HepG2 (cell line): ENCODE measurements at regions not wholly inside any gene's neighbourhood (a gene's known extent, or its start where the extent isn't known, plus 50 kb on each side); places are given as distances from the start of the nearest gene placed in this dataset.

Experiments used
- ATAC-seq: fragments of 200-7000 bp; cut with Tn5 transposase; 3 replicates; pipeline ENCODE4 v1.9.1; 2020; ENCODE audit warnings: mild to moderate bottlenecking, moderate library complexity
- BruUV-seq: library from RNA; stranded (reverse); fragments of 400-500 nt; replicated peaks from 2 replicates; lab custom pipeline; 2021; lab: Mats Ljungman, UMichigan
- CTCF ChIA-PET: fragments of 300-600 bp; formaldehyde crosslinking; extraction: SDS; loops from one replicate; lab custom pipeline; 2021; ENCODE audit warnings: low total read pairs, inconsistent platforms, low intra/inter-chr PET ratio; lab: Yijun Ruan, JAX
- POLR2A ChIA-PET: fragments of 350-600 bp; sonication (Branson Sonifier 250); formaldehyde crosslinking; loops from one replicate; lab custom pipeline; 2020; ENCODE audit warnings: antibody characterized with exemption, inconsistent platforms; lab: Yijun Ruan, JAX
- DNase-seq: peaks from one replicate; pipeline ENCODE4 v3.0.0-alpha.2; 2015; ENCODE audit warnings: low spot score
- FAIRE-seq: peaks from 3 replicates; lab custom pipeline; 2011; peaks lifted over from hg19 to GRCh38; lab: Jason Lieb, UNC
- H2AFZ ChIP-seq: one replicate; pipeline ENCODE4 v1.6.1; 2011; ENCODE audit warnings: low read length, inconsistent platforms
- H3K27ac ChIP-seq: fragments of 300-600 bp; 3 replicates; pipeline ENCODE4 v1.8.0; 2011; ENCODE audit warnings: mixed run types, mild to moderate bottlenecking, mixed read lengths, low read length, inconsistent platforms; ENCODE audit not compliant: insufficient read depth; ENCODE audit errors: extremely low read length
- H3K27me3 ChIP-seq, 2 experiments: fragments of 200-600 bp in 1 of 2; 2 replicates in 1 of 2; 3 replicates in 1 of 2; pipeline versions ENCODE4 v1.6.0 to v1.8.0; 2011; ENCODE audit warnings: low read length in 2 of 2, mild to moderate bottlenecking in 2 of 2, moderate library complexity in 2 of 2, inconsistent platforms in 1 of 2; ENCODE audit not compliant: insufficient read depth in 2 of 2, control insufficient read depth in 1 of 2
- H3K36me3 ChIP-seq, 2 experiments: fragments of 200-600 bp in 1 of 2; replicated peaks in 1 of 2; 2 replicates in 1 of 2; 3 replicates in 1 of 2; pipeline versions ENCODE4 v1.5.1 to v1.8.0; 2011; ENCODE audit warnings: low read length in 2 of 2, inconsistent platforms in 1 of 2; ENCODE audit not compliant: insufficient read depth in 2 of 2, control insufficient read depth in 1 of 2
- H3K4me1 ChIP-seq: 2 replicates; pipeline ENCODE4 v1.5.1; 2012; ENCODE audit warnings: low read length, inconsistent platforms; ENCODE audit not compliant: insufficient read depth
- H3K4me2 ChIP-seq: 2 replicates; pipeline ENCODE4 v1.6.0; 2011; ENCODE audit warnings: low read depth, low read length, inconsistent platforms
- H3K4me3 ChIP-seq, 3 experiments: fragments of 200-600 bp in 1 of 3; sonication (generic), shearing (Covaris generic) in 1 of 3; replicated peaks in 1 of 3; 2 replicates each; pipeline ENCODE4 v1.5.1; 2011 to 2016; ENCODE audit warnings: low read length in 3 of 3, inconsistent platforms in 2 of 3, low read depth in 2 of 3, mild to moderate bottlenecking in 2 of 3, control low read depth in 1 of 3, mixed read lengths in 1 of 3; ENCODE audit not compliant: insufficient read depth in 1 of 3
- H3K79me2 ChIP-seq: one replicate; pipeline ENCODE4 v1.6.1; 2011; ENCODE audit warnings: low read length, inconsistent platforms; ENCODE audit not compliant: insufficient read depth
- H3K9ac ChIP-seq: 2 replicates; pipeline ENCODE4 v1.6.0; 2011; ENCODE audit warnings: mild to moderate bottlenecking, low read depth, low read length, inconsistent platforms; ENCODE audit not compliant: insufficient read depth
- H3K9me3 ChIP-seq: 2 replicates; pipeline ENCODE4 v1.5.1; 2012; ENCODE audit warnings: mild to moderate bottlenecking, low read length
- H4K20me1 ChIP-seq: 2 replicates; pipeline ENCODE4 v1.6.0; 2011; ENCODE audit warnings: inconsistent platforms, mild to moderate bottlenecking, low read length, moderate library complexity; ENCODE audit not compliant: insufficient read depth
- EEA1 ChIP-seq: sonication (generic); formaldehyde crosslinking; IDR thresholded peaks from 2 replicates; pipeline ENCODE4 v1.5.1; 2020; ENCODE audit warnings: mild to moderate bottlenecking, missing genetic modification reagents, borderline replicate concordance
- JUND ChIP-seq: sonication (generic); formaldehyde crosslinking; IDR thresholded peaks from 2 replicates; pipeline ENCODE4 v1.8.0; 2022; ENCODE audit warnings: mild to moderate bottlenecking, missing genetic modification reagents
- MTF2 ChIP-seq: sonication (generic); formaldehyde crosslinking; IDR thresholded peaks from 2 replicates; pipeline ENCODE4 v1.5.0; 2020; ENCODE audit warnings: missing genetic modification reagents, borderline replicate concordance
- SALL1 ChIP-seq: sonication (generic); formaldehyde crosslinking; IDR thresholded peaks from 2 replicates; pipeline ENCODE4 v1.8.0; 2022; ENCODE audit warnings: mild to moderate bottlenecking, missing genetic modification reagents
- TOE1 ChIP-seq: sonication (generic); formaldehyde crosslinking; IDR thresholded peaks from 2 replicates; pipeline ENCODE4 v1.4.0; 2020; ENCODE audit warnings: mild to moderate bottlenecking, missing genetic modification reagents
- YEATS2 ChIP-seq: sonication (generic); formaldehyde crosslinking; IDR thresholded peaks from 2 replicates; pipeline ENCODE4 v1.4.0; 2020; ENCODE audit warnings: missing genetic modification reagents, borderline replicate concordance
- YY1 ChIP-seq: IDR thresholded peaks from 2 replicates; pipeline ENCODE4 v1.6.1; 2011; ENCODE audit warnings: low read length, low read depth, moderate library complexity, mild to moderate bottlenecking; ENCODE audit not compliant: insufficient read depth, insufficient replicate concordance
- ZFY ChIP-seq: sonication (generic); formaldehyde crosslinking; IDR thresholded peaks from 2 replicates; pipeline ENCODE4 v1.4.0; 2020; ENCODE audit warnings: missing genetic modification reagents
- ZMYM4 ChIP-seq: sonication (generic); formaldehyde crosslinking; IDR thresholded peaks from 2 replicates; pipeline ENCODE4 v1.8.1; 2023; ENCODE audit warnings: mild to moderate bottlenecking, missing genetic modification reagents
- ZNF121 ChIP-seq: sonication (generic); formaldehyde crosslinking; IDR thresholded peaks from 2 replicates; pipeline ENCODE4 v1.5.0; 2020; ENCODE audit warnings: mild to moderate bottlenecking, missing genetic modification reagents
- ZNF124 ChIP-seq: sonication (generic); formaldehyde crosslinking; IDR thresholded peaks from 2 replicates; pipeline ENCODE4 v1.4.0; 2020; ENCODE audit warnings: missing genetic modification reagents
- ZNF251 ChIP-seq: sonication (generic); formaldehyde crosslinking; IDR thresholded peaks from 2 replicates; pipeline ENCODE4 v1.9.0; 2021; ENCODE audit warnings: mild to moderate bottlenecking, missing genetic modification reagents
- ZNF264 ChIP-seq: sonication (generic); formaldehyde crosslinking; IDR thresholded peaks from 2 replicates; pipeline ENCODE4 v1.4.0; 2020; ENCODE audit warnings: missing genetic modification reagents
- ZNF605 ChIP-seq: sonication (generic); formaldehyde crosslinking; IDR thresholded peaks from 2 replicates; pipeline ENCODE4 v1.8.0; 2022; ENCODE audit warnings: mild to moderate bottlenecking, missing genetic modification reagents
- ZNF816 ChIP-seq: sonication (generic); formaldehyde crosslinking; IDR thresholded peaks from 2 replicates; pipeline ENCODE4 v1.8.0; 2022; ENCODE audit warnings: missing genetic modification reagents, mild to moderate bottlenecking, borderline replicate concordance
- ZNF879 ChIP-seq: sonication (generic); formaldehyde crosslinking; IDR thresholded peaks from 2 replicates; pipeline ENCODE4 v1.8.1; 2023; ENCODE audit warnings: missing genetic modification reagents
- WGBS: methylation state at CpG from one replicate; pipeline ENCODE4 v1.1.6; 2017; ENCODE audit warnings: low lambda C conversion rate; 5-methylcytosine and 5-hydroxymethylcytosine counted together
- in situ Hi-C: cut with HindIII; loops from 2 replicates; pipeline ENCODE4 v1.10.0; 2017; ENCODE audit warnings: low pct_unique_long_range_greater_than_20kb; ENCODE audit not compliant: extremely low pct_ligation_motif_present
- intact Hi-C: fragments of 100-400 bp; cut with micrococcal nuclease; formaldehyde crosslinking; loops from one replicate; pipeline ENCODE4 v1.10.0; 2022; ENCODE audit not compliant: unreplicated experiment
- TF ChIP-seq, protein P1 (sequence below): sonication (generic); formaldehyde crosslinking; IDR thresholded peaks from 2 replicates; pipeline ENCODE4 v1.4.0; 2020; ENCODE audit warnings: missing genetic modification reagents
- TF ChIP-seq, protein P2 (sequence below): sonication (generic); formaldehyde crosslinking; IDR thresholded peaks from 2 replicates; pipeline ENCODE4 v1.4.0; 2020; ENCODE audit warnings: missing genetic modification reagents, borderline replicate concordance
- TF ChIP-seq, protein P3 (sequence below): IDR thresholded peaks from 2 replicates; pipeline ENCODE4 v1.6.1; 2018; ENCODE audit warnings: missing genetic modification reagents, mild to moderate bottlenecking, missing compliant biosample characterization

DNA sequence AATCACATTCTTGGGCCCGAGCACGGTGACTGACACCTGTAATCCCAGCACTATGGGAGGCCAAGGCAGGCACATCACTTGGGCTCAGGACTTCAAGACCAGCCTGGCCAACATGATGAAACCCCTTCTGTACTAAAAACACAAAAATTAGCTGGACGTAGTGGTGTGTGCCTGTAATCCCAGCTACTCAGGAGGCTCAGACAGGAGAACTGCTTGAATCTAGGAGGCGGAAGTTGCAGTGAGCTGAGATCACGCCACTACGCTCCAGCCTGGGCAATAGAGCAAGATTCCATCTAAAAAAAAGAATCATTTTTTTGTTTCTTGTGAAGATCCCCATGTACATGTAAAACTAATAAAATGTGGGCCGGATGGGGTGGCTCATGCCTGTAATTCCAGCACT is 53.1 kb upstream of the ATF7IP2 start (continued):
- no peak for TF ChIP-seq ZNF264
- TF ChIP-seq ZFY (CRISPR knock-in tag), result 0 out of 2 replicates have a peak, but pooled peaks have one; percentile 23
- peak; percentile 58; the same call in 1 of the 2 replicates for TF ChIP-seq ZNF121 (CRISPR knock-in tag)
- 0 out of 2 replicates have a peak, but pooled peaks have one; percentile 14 for TF ChIP-seq EEA1 (CRISPR knock-in tag)
- TF ChIP-seq, protein P1, sequence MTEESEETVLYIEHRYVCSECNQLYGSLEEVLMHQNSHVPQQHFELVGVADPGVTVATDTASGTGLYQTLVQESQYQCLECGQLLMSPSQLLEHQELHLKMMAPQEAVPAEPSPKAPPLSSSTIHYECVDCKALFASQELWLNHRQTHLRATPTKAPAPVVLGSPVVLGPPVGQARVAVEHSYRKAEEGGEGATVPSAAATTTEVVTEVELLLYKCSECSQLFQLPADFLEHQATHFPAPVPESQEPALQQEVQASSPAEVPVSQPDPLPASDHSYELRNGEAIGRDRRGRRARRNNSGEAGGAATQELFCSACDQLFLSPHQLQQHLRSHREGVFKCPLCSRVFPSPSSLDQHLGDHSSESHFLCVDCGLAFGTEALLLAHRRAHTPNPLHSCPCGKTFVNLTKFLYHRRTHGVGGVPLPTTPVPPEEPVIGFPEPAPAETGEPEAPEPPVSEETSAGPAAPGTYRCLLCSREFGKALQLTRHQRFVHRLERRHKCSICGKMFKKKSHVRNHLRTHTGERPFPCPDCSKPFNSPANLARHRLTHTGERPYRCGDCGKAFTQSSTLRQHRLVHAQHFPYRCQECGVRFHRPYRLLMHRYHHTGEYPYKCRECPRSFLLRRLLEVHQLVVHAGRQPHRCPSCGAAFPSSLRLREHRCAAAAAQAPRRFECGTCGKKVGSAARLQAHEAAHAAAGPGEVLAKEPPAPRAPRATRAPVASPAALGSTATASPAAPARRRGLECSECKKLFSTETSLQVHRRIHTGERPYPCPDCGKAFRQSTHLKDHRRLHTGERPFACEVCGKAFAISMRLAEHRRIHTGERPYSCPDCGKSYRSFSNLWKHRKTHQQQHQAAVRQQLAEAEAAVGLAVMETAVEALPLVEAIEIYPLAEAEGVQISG, result no peak
- peak; percentile 37; the same call in 1 of the 2 replicates for TF ChIP-seq ZNF605
- TF ChIP-seq ZNF879 (CRISPR knock-in tag), result no peak
- peak; percentile 9; the same call in 1 of the 2 replicates for TF ChIP-seq ZMYM4 (CRISPR knock-in tag)
- TF ChIP-seq ZNF251 (CRISPR knock-in tag), result 0 out of 2 replicates have a peak, but pooled peaks have one; percentile 56

DNA sequence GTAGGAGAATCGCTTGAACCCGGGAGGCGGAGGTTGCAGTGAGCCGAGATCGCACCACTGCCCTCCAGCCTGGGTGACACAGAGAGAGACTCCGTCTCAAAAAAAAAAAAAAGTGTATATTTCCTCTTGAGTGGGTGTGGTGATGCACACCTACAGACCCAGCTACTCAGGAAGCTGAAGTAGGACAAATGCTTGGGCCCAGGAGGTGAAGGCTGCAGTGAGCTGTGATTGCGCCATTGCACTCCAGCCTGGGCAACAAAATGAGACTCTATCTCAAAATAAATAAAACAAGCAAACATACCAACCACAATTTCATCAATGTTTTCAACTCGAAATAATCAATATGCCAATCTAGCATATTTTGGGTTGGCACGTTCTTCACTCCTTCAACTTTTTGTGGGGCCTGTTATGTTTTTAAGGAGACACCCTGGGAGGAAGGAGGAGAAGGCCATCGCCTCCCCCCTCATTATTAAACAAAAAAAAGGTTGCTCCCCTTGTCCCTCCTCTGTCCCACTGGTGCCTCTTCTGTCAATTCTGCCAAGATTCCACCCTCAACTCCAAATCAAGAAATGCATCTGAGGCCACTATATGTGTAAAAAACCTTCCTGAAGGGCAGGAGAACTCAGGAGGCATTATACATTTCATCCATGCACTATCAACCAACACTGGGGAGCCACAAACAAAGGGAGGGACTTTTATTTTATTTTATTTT is 52.4 kb upstream of the ATF7IP2 start:
- CTCF ChIA-PET, result no interaction called here
- TF ChIP-seq ZNF124 (CRISPR knock-in tag), result no peak
- no peak for TF ChIP-seq JUND (CRISPR knock-in tag)
- no peak for TF ChIP-seq MTF2 (CRISPR knock-in tag)
- peak; percentile 79 for TF ChIP-seq SALL1 (CRISPR knock-in tag)
- no peak for TF ChIP-seq ZNF816 (CRISPR knock-in tag)
- no peak for TF ChIP-seq YEATS2 (CRISPR knock-in tag)
- TF ChIP-seq, protein P2, sequence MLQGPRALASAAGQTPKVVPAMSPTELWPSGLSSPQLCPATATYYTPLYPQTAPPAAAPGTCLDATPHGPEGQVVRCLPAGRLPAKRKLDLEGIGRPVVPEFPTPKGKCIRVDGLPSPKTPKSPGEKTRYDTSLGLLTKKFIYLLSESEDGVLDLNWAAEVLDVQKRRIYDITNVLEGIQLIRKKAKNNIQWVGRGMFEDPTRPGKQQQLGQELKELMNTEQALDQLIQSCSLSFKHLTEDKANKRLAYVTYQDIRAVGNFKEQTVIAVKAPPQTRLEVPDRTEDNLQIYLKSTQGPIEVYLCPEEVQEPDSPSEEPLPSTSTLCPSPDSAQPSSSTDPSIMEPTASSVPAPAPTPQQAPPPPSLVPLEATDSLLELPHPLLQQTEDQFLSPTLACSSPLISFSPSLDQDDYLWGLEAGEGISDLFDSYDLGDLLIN, result no peak
- no peak for TF ChIP-seq YY1
- TF ChIP-seq, protein P3, sequence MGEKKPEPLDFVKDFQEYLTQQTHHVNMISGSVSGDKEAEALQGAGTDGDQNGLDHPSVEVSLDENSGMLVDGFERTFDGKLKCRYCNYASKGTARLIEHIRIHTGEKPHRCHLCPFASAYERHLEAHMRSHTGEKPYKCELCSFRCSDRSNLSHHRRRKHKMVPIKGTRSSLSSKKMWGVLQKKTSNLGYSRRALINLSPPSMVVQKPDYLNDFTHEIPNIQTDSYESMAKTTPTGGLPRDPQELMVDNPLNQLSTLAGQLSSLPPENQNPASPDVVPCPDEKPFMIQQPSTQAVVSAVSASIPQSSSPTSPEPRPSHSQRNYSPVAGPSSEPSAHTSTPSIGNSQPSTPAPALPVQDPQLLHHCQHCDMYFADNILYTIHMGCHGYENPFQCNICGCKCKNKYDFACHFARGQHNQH, result no peak; the same call in 1 of the 2 replicates
- TF ChIP-seq TOE1 (CRISPR knock-in tag), result no peak

More for the DNA sequence above, 52.4 kb upstream of the ATF7IP2 start:
- H2AFZ ChIP-seq, result no peak overlapping the region
- DNase-seq (no peak), FAIRE-seq (no peak), ATAC-seq (no peak)
- no peak overlapping the region for H3K9ac ChIP-seq
- H3K27ac ChIP-seq, result no peak overlapping the region
- intact Hi-C loops, result no loop called here
- H3K36me3 ChIP-seq, result no peaks in the 10 kb centered on the region
- BruUV-seq, result no TSS peak
- H3K79me2 ChIP-seq, result no peaks in the 10 kb centered on the region
- no peaks in the 10 kb centered on the region for H3K9me3 ChIP-seq
- H4K20me1 ChIP-seq, result no peaks in the 10 kb centered on the region
- no peak overlapping the region for H3K4me3 ChIP-seq
- in situ Hi-C loops, result no loop called here
- WGBS, result 67% methylated on average over 10 of the region's 10 CpGs
- POLR2A ChIA-PET, result interaction anchor here (0.8 kb wide), 1 partner anchor 48 kb away, joined by 3 read pairs; no protein-coding TSS in a partner anchor
- H3K4me1 ChIP-seq, result peaks cover 88% of the 10 kb centered on the region
- no peaks in the 10 kb centered on the region for H3K27me3 ChIP-seq
- H3K4me2 ChIP-seq, result no peak overlapping the region
